Common myeloid progenitor, CD34-positive (primary cell): ENCODE measurements at regions not wholly inside any gene's neighbourhood (a gene's known extent, or its start where the extent isn't known, plus 50 kb on each side); places are given as distances from the start of the nearest gene placed in this dataset.

Source experiments
- CTCF ChIA-PET: fragments of 350-600 bp; sonication (Branson Sonifier 250); formaldehyde crosslinking; loops from one replicate; lab custom pipeline; 2021; ENCODE audit warnings: antibody characterized with exemption; lab: Charles Lee
- POLR2A ChIA-PET: fragments of 350-600 bp; sonication (Branson Sonifier 250); formaldehyde crosslinking; loops from one replicate; lab custom pipeline; 2021; ENCODE audit warnings: antibody characterized with exemption; lab: Charles Lee
- DNase-seq, 3 donors: peaks; one replicate each; pipeline versions ENCODE4 v3.0.0 to v3.0.0-alpha.2; 2013
- H3K27ac ChIP-seq, 2 experiments: 1 replicate in 1 of 2; 2 replicates in 1 of 2; pipeline ENCODE4 v1.7.0; 2013; ENCODE audit warnings: inconsistent platforms in 2 of 2, low read length in 2 of 2, mild to moderate bottlenecking in 2 of 2, low read depth in 1 of 2, moderate library complexity in 1 of 2; ENCODE audit not compliant: severe bottlenecking in 2 of 2, insufficient read depth in 1 of 2, poor library complexity in 1 of 2
- H3K27me3 ChIP-seq, 5 experiments: replicated peaks in 2 of 5; 1 replicate in 3 of 5; 2 replicates in 2 of 5; pipeline versions ENCODE4 v1.6.1 to v1.7.0; 2013; ENCODE audit warnings: low read length in 4 of 5, mild to moderate bottlenecking in 2 of 5, moderate library complexity in 2 of 5, inconsistent platforms in 1 of 5; ENCODE audit not compliant: insufficient read depth in 5 of 5, control insufficient read depth in 4 of 5
- H3K36me3 ChIP-seq, 4 experiments: 1 replicate in 2 of 4; 2 replicates in 2 of 4; pipeline versions ENCODE4 v1.6.1 to v1.7.0; 2013; ENCODE audit warnings: low read length in 3 of 4, control low read depth in 1 of 4, mild to moderate bottlenecking in 1 of 4; ENCODE audit not compliant: control insufficient read depth in 4 of 4, insufficient read depth in 4 of 4
- H3K4me1 ChIP-seq, 4 experiments: 1 replicate in 3 of 4; 2 replicates in 1 of 4; pipeline versions ENCODE4 v1.6.1 to v1.7.1; 2013; ENCODE audit warnings: low read length in 3 of 4, mild to moderate bottlenecking in 3 of 4, control low read depth in 1 of 4, inconsistent platforms in 1 of 4, moderate library complexity in 1 of 4; ENCODE audit not compliant: control insufficient read depth in 4 of 4, insufficient read depth in 4 of 4; ENCODE audit errors: control extremely low read depth in 1 of 4
- H3K4me3 ChIP-seq, 7 experiments: 1 replicate in 4 of 7; 2 replicates in 3 of 7; pipeline versions ENCODE4 v1.5.1 to v1.7.0; 2013; ENCODE audit warnings: mild to moderate bottlenecking in 7 of 7, low read length in 6 of 7, moderate library complexity in 6 of 7, inconsistent platforms in 2 of 7, low read depth in 2 of 7, control low read depth in 1 of 7; ENCODE audit not compliant: insufficient read depth in 4 of 7, control insufficient read depth in 1 of 7; ENCODE audit errors: extremely low read depth in 1 of 7
- H3K9me3 ChIP-seq, 5 experiments: 1 replicate in 4 of 5; 2 replicates in 1 of 5; pipeline versions ENCODE4 v1.6.1 to v1.7.1; 2013; ENCODE audit warnings: low read length in 4 of 5, mild to moderate bottlenecking in 2 of 5, inconsistent platforms in 1 of 5, low read depth in 1 of 5, moderate library complexity in 1 of 5; ENCODE audit not compliant: control insufficient read depth in 4 of 5, insufficient read depth in 2 of 5; ENCODE audit errors: control extremely low read depth in 1 of 5
- WGBS: methylation state at CpG from one replicate; pipeline ENCODE4 v1.1.5; 2013; ENCODE audit not compliant: insufficient coverage; 5-methylcytosine and 5-hydroxymethylcytosine counted together

DNA sequence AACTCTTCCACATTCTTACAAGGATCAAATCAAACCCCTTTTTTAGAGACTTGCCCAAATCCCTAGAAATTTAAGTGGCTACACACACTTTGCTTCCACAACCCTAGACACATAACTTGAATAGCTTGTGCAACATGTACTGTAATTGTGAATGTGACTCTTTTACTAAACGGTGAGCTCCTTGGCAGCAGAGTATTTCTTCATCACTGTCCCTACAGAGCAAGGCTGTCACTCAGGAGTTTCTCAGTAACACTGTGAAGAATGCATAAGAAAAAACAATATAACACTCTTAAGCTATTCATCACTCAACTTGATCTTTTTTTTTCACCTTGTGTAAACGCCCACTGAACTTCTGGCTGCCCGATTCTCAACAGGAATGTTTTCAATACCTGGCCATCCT lies 53.8 kb upstream of the ADAMTS18 start:
- Histone ChIP-seq H3K27me3 (no peaks in the 10 kb centered on the region), H3K9me3 (no peaks in the 10 kb centered on the region), H3K4me3 (no peak overlapping the region), H3K36me3 (no peaks in the 10 kb centered on the region), H3K4me1 (no peaks in the 10 kb centered on the region), H3K27ac (no peak overlapping the region)
- ChIA-PET POLR2A (no interaction called here), CTCF (interaction anchor here (0.7 kb wide), 1 partner anchor 251 kb away, joined by 3 read pairs; no protein-coding TSS in a partner anchor)
- no peak for DNase-seq
- 79% methylated on average over 2 of the region's 3 CpGs for WGBS

DNA sequence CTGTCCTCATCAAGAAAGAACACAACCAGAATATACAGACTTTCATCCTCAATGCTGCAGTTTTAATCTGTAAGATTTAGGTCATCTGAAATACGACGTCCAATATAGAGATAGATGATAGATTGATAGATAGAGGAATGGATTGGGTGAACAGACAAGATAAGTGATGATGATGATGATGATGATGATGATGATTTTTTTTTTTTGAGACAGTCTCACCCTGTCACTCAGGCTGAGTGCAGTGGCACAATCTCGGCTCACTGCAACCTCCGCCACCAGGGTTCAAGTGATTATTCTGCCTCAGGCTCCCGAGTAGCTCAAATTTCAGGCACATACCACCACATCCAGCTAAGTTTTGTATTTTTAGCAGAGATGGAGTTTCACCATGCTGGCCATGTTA lies 56.3 kb upstream of the ADAMTS18 start:
- Histone ChIP-seq H3K4me3 (no peak overlapping the region), H3K36me3 (no peaks in the 10 kb centered on the region), H3K9me3 (no peaks in the 10 kb centered on the region), H3K4me1 (no peaks in the 10 kb centered on the region), H3K27me3 (no peaks in the 10 kb centered on the region), H3K27ac (no peak overlapping the region)
- DNase-seq = no peak
- CTCF ChIA-PET = no interaction called here
- 87% methylated on average over 5 of the region's 5 CpGs for WGBS
- POLR2A ChIA-PET = no interaction called here

DNA sequence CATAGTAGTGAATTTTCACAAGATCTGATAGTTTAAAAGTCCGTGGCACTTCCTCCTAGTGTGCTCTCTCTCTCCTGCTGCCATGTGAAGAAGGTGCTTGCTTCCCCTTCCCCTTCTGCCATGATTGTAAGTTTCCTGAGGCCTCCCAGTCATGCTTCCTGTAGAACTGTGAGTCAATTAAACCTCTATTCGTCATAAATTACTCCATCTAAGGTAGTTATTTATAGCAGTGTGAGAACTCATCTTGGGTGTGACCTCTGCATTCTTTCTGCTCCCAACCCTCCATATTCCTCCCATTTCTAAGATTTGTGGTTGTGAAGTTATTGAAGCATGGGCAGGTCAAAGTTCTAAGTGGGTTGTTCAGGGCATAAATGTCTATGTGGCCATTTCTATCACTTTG lies 62.1 kb upstream of the ADAMTS18 start:
- CTCF ChIA-PET = no interaction called here
- H3K9me3 ChIP-seq = no peaks in the 10 kb centered on the region
- H3K27me3 ChIP-seq = no peaks in the 10 kb centered on the region
- H3K4me1 ChIP-seq = no peaks in the 10 kb centered on the region
- POLR2A ChIA-PET = no interaction called here
- H3K36me3 ChIP-seq = no peaks in the 10 kb centered on the region
- 29% methylated on average over 1 of the region's 2 CpGs for WGBS
- no peak for DNase-seq
- no peak overlapping the region for H3K27ac ChIP-seq
- no peak overlapping the region for H3K4me3 ChIP-seq

DNA sequence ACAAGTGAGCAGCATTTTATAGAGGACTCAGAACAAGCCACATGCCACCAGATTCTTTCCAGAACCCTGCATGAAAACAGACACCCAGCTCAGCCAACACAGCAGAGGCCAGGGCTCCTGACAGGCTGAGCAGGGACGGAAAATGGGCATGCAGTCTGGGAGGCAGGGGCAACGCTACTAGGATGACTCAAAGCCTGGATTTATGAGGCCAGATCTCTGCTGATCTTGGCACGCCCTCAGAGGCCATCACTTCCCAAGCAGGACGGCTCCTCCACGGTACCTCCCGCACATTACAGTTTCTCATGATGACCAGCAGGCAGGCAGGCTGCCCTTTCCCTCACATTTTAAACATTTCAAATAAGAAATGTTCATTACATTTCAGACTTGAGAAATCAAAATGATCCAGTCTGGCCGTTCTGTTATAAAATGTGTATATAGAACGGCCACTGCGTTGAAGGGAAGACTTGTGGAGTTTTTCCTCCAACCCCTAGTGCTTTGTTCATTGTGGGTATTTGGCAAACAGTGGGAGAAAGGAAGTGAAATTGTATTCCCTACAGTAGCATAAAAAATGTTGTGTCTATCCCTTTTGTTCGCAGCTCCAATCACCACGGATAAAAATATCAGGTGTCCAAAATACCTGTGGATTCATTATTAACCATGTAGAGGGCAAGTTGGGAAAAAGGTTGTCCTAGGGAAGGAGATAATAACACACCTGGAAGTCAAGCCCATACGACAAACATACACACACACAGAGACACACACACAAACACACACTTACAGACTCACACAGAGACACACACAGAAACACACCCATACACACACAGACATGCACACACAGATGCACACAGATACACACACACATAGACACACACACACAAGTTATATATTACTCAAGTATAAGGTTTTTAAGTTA lies 64.8 kb upstream of the ADAMTS18 start:
- 77% methylated on average over 5 of the region's 12 CpGs for WGBS
- POLR2A ChIA-PET = no interaction called here

DNA sequence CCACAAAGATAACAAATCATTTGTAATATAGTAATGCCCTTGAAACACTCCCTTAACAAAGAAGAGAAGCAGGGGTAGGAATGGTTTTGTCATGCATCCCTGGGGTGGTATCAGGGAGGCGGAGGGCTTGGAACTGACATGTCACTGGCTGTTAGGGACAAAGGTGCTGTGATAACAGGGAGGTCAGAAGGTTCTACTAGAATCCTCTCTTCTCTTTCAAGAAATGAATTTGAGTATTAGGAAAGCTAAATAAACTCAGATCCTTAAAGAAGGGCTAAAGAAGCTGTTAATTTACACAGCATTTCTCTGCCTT lies 65.4 kb upstream of the ADAMTS18 start:
- no peaks in the 10 kb centered on the region for H3K4me1 ChIP-seq
- DNase-seq = no peak
- no CpG with 5 or more reads among the region's 1 CpG for WGBS
- no peaks in the 10 kb centered on the region for H3K27me3 ChIP-seq
- H3K36me3 ChIP-seq = no peaks in the 10 kb centered on the region
- ChIA-PET CTCF (no interaction called here), POLR2A (no interaction called here)
- no peak overlapping the region for H3K4me3 ChIP-seq
- H3K27ac ChIP-seq = no peak overlapping the region
- no peaks in the 10 kb centered on the region for H3K9me3 ChIP-seq

More for the DNA sequence above, 64.8 kb upstream of the ADAMTS18 start:
- H3K4me3 ChIP-seq = no peak overlapping the region
- no peaks in the 10 kb centered on the region for H3K36me3 ChIP-seq
- H3K9me3 ChIP-seq = no peaks in the 10 kb centered on the region
- no peaks in the 10 kb centered on the region for H3K4me1 ChIP-seq
- no peak overlapping the region for H3K27ac ChIP-seq
- CTCF ChIA-PET = no interaction called here
- no peaks in the 10 kb centered on the region for H3K27me3 ChIP-seq
- DNase-seq = no peak

DNA sequence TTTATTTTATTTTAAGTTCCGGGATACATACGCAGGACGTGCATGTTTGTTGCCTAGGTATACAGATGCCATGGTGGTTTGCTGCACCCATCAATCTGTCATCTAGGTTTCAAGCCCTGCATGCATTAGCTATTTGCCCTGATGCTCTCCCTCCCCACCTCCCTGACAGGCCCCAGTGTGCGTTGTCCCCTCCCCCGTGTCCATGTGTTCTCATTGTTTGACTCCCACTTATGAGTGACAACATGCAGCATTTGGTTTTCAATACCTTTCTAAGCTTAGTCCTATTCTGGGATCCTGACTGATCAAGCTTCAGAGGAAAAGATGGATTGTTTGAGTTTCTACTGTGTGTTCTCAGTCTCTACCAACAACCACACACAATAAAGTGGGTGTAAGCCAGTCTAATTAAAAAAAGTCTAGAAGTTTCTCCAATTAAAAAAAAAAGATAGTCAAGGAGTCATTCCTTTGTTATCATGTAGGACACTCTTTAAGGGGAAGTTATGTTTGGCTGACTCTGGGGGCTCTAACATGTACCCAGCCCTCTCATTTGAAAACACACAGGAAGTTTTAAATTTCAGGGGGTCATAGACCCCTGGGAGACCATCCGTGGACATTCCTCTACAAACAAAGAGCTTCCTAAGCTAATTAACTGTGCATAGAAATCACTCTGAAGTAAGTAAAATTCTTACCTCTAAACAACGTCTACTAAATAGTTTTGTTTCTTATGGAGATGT lies 66.3 kb upstream of the ADAMTS18 start:
- Histone ChIP-seq H3K36me3 (no peaks in the 10 kb centered on the region), H3K27ac (no peak overlapping the region), H3K4me1 (no peaks in the 10 kb centered on the region), H3K27me3 (no peaks in the 10 kb centered on the region), H3K9me3 (no peaks in the 10 kb centered on the region), H3K4me3 (no peak overlapping the region)
- DNase-seq = no peak
- ChIA-PET CTCF (no interaction called here), POLR2A (no interaction called here)
- WGBS = 86% methylated on average over 5 of the region's 7 CpGs

DNA sequence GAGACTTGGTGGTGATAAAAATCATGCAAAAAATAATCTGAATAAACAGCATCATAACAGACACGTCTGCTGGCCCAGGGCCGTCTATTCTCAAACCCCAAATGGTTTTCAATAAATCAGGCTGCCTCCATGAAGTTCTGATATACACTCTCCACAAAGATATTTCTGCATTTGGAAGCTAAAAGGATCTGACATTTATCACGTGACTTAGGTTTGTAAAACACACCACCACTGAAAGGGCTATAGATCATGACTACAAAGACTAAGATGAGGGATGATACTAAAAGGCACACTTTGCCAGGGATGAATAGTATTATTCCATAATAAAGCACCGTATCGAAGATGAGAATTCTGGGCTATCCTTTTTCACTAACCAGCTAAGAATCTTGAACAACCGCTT lies 67.6 kb upstream of the ADAMTS18 start:
- 100% methylated on average over 1 of the region's 6 CpGs for WGBS
- CTCF ChIA-PET = no interaction called here
- no peaks in the 10 kb centered on the region for H3K9me3 ChIP-seq
- no peaks in the 10 kb centered on the region for H3K4me1 ChIP-seq
- no peak for DNase-seq
- no peaks in the 10 kb centered on the region for H3K27me3 ChIP-seq
- POLR2A ChIA-PET = no interaction called here
- H3K36me3 ChIP-seq = no peaks in the 10 kb centered on the region
- no peak overlapping the region for H3K27ac ChIP-seq
- H3K4me3 ChIP-seq = no peak overlapping the region
